ENCODE measurements at regions not wholly inside any gene's neighbourhood (a gene's known extent, or its start where the extent isn't known, plus 50 kb on each side); places are given as distances from the start of the nearest gene placed in this dataset.

- no peak for TF ChIP-seq CTCF (IDR thresholded peaks at IDR 0.05)
- no peak for TF ChIP-seq POLR2AphosphoS5 (IDR thresholded peaks at IDR 0.05; ENCODE audit: low read depth, low read length)
- no peak for TF ChIP-seq TCF7L2 (IDR thresholded peaks at IDR 0.05; ENCODE audit: low read depth, low read length)
- TF ChIP-seq REST (IDR thresholded peaks at IDR 0.05; ENCODE audit: insufficient read depth in 1 of 2, low read depth in 2 of 2, low read length in 1 of 2): no peak
Observed at GRCh38 chr5:174520420-174521396, 203.7 kb upstream of the MSX2 start.

Data from Panc1 (cell line).